Neural cell (in vitro differentiated cells): ENCODE measurements at regions not wholly inside any gene's neighbourhood (a gene's known extent, or its start where the extent isn't known, plus 50 kb on each side); places are given as distances from the start of the nearest gene placed in this dataset.
A peak's percentile ranks its signal among the peaks of the same experiment; 100 is the strongest.

Source experiments
- H2AFZ ChIP-seq: fragments of 200-600, 300-800 bp; sonication (generic), shearing (Covaris generic); 2 replicates; pipeline ENCODE4 v1.6.0; 2014; ENCODE audit warnings: low read depth, mild to moderate bottlenecking, antibody characterized with exemption, low read length, moderate library complexity
- H3F3A ChIP-seq: fragments of 200-600 bp; shearing (Covaris generic); 2 replicates; pipeline ENCODE4 v1.6.1; 2016; ENCODE audit warnings: mild to moderate bottlenecking, moderate library complexity, mixed read lengths, antibody characterized with exemption, low read length; ENCODE audit not compliant: insufficient read depth, poor library complexity, severe bottlenecking
- H3K27ac ChIP-seq: fragments of 200-600, 300-800 bp; sonication (generic), shearing (Covaris generic); 2 replicates; pipeline ENCODE4 v1.5.1; 2014; ENCODE audit warnings: mild to moderate bottlenecking, low read length, moderate library complexity
- H3K27me3 ChIP-seq: fragments of 300-800, 200-600 bp; sonication (generic), shearing (Covaris generic); 2 replicates; pipeline ENCODE4 v1.6.0; 2014; ENCODE audit warnings: mild to moderate bottlenecking, low read depth, low read length, moderate library complexity; ENCODE audit not compliant: insufficient read depth
- H3K36me3 ChIP-seq: fragments of 300-800, 200-600 bp; sonication (generic), shearing (Covaris generic); 2 replicates; pipeline ENCODE4 v1.5.1; 2014; ENCODE audit warnings: mild to moderate bottlenecking, antibody characterized with exemption, low read length, moderate library complexity; ENCODE audit not compliant: insufficient read depth
- H3K4me2 ChIP-seq: fragments of 300-800, 200-600 bp; sonication (generic), shearing (Covaris generic); 2 replicates; pipeline ENCODE4 v1.6.0; 2014; ENCODE audit warnings: mild to moderate bottlenecking, low read length
- H3K4me3 ChIP-seq: fragments of 300-800, 200-600 bp; sonication (generic), shearing (Covaris generic); 2 replicates; pipeline ENCODE4 v1.5.1; 2014; ENCODE audit warnings: mild to moderate bottlenecking, low read length, moderate library complexity
- H3K79me2 ChIP-seq: fragments of 200-600 bp; shearing (Covaris generic); replicated peaks from 2 replicates; pipeline ENCODE4 v1.6.0; 2014; ENCODE audit warnings: mild to moderate bottlenecking, low read length, moderate library complexity; ENCODE audit not compliant: insufficient read depth
- H3K9ac ChIP-seq: fragments of 300-800, 200-600 bp; sonication (generic), shearing (Covaris generic); 2 replicates; pipeline ENCODE4 v1.6.1; 2016; ENCODE audit warnings: mild to moderate bottlenecking, low read length, mixed read lengths
- H3K9me2 ChIP-seq: fragments of 200-600 bp; shearing (Covaris generic); 2 replicates; pipeline ENCODE4 v1.6.1; 2016; ENCODE audit warnings: mild to moderate bottlenecking, low read length, mixed read lengths; ENCODE audit not compliant: insufficient read depth
- H3K9me3 ChIP-seq: fragments of 200-600, 300-800 bp; sonication (generic), shearing (Covaris generic); 2 replicates; pipeline ENCODE4 v1.6.1; 2016; ENCODE audit warnings: mild to moderate bottlenecking, mixed run types, low read length, moderate library complexity, mixed read lengths
- H4K20me1 ChIP-seq: fragments of 200-600 bp; shearing (Covaris generic); 2 replicates; pipeline ENCODE4 v1.6.1; 2016; ENCODE audit warnings: mild to moderate bottlenecking, mixed run types; ENCODE audit not compliant: insufficient read depth
- EP300 ChIP-seq: fragments of 450-650 bp; conservative IDR thresholded peaks from 2 replicates; pipeline ENCODE4 v1.6.1; 2014; ENCODE audit warnings: antibody characterized with exemption, mild to moderate bottlenecking, moderate library complexity; ENCODE audit not compliant: poor library complexity, severe bottlenecking
- EZH2 ChIP-seq: fragments of 200-600, 300-800 bp; shearing (Covaris generic), sonication (generic); IDR thresholded peaks from 2 replicates; pipeline ENCODE4 v1.6.1; 2014; ENCODE audit warnings: antibody characterized with exemption, low read length, borderline replicate concordance, mild to moderate bottlenecking; ENCODE audit not compliant: insufficient read depth, poor library complexity, severe bottlenecking
- MXI1 ChIP-seq: fragments of 450-650 bp; conservative IDR thresholded peaks from 2 replicates; pipeline ENCODE4 v1.6.1; 2014; ENCODE audit warnings: antibody characterized with exemption, mild to moderate bottlenecking; ENCODE audit not compliant: poor library complexity, severe bottlenecking
- POLR2AphosphoS5 ChIP-seq: IDR thresholded peaks from 2 replicates; pipeline ENCODE4 v1.6.1; 2012
- RAD21 ChIP-seq: fragments of 450-650 bp; conservative IDR thresholded peaks from 2 replicates; pipeline ENCODE4 v1.6.1; 2014; ENCODE audit warnings: antibody characterized with exemption, mild to moderate bottlenecking, moderate library complexity
- SMC3 ChIP-seq: fragments of 450-650 bp; conservative IDR thresholded peaks from 2 replicates; pipeline ENCODE4 v1.6.1; 2014; ENCODE audit warnings: antibody characterized with exemption, mild to moderate bottlenecking, moderate library complexity; ENCODE audit not compliant: poor library complexity
- TAF1 ChIP-seq: IDR thresholded peaks from 2 replicates; pipeline ENCODE4 v1.6.1; 2012; ENCODE audit warnings: low read depth
- TF ChIP-seq, protein P1 (sequence below): IDR thresholded peaks from 2 replicates; pipeline ENCODE4 v1.6.1; 2012; ENCODE audit warnings: borderline replicate concordance
- TF ChIP-seq, protein P2 (sequence below): fragments of 450-650 bp; IDR thresholded peaks from 2 replicates; pipeline ENCODE4 v1.5.1; 2014; ENCODE audit warnings: antibody characterized with exemption, mild to moderate bottlenecking, moderate library complexity; ENCODE audit not compliant: poor library complexity, severe bottlenecking

DNA sequence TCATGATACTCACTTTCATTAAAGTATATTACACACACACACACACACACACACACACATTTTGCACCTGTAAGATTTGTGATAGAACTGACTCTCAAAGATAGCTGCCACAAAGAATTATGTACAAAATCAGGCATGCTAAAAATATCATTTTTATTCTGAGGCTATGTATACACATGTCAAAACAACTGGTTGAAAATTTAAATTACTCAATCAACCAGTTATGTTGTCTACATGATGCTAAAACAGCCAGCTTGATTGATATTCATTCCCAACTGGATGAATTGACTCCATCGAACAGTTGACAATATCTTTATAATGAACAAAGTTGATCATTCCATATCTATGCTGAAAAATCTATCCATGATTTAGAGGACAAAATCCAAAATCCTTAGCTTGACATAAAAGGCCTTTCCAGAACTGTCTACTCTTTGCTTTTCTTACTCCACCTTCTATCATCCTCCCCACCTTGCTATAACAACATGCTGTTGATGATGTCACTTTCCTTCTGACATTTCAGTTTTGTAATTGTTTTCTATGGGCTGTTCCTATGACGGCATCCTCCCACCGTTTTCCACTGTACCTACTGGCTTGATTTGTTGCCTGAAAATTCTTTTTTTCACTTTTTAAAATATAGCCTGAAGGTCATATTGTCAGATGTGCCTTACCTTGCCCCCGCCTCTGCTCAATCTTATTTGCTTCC is 321.5 kb upstream of the OLFM3 start:
- H3F3A ChIP-seq: no peaks in the 10 kb centered on the region
- no peak overlapping the region for H3K9ac ChIP-seq
- H3K9me2 ChIP-seq: no peaks in the 10 kb centered on the region
- H3K4me3 ChIP-seq: no peak overlapping the region
- H2AFZ ChIP-seq: no peak overlapping the region
- H3K36me3 ChIP-seq: no peaks in the 10 kb centered on the region
- H3K27ac ChIP-seq: no peak overlapping the region
- no peaks in the 10 kb centered on the region for H4K20me1 ChIP-seq
- TF ChIP-seq, protein P1, sequence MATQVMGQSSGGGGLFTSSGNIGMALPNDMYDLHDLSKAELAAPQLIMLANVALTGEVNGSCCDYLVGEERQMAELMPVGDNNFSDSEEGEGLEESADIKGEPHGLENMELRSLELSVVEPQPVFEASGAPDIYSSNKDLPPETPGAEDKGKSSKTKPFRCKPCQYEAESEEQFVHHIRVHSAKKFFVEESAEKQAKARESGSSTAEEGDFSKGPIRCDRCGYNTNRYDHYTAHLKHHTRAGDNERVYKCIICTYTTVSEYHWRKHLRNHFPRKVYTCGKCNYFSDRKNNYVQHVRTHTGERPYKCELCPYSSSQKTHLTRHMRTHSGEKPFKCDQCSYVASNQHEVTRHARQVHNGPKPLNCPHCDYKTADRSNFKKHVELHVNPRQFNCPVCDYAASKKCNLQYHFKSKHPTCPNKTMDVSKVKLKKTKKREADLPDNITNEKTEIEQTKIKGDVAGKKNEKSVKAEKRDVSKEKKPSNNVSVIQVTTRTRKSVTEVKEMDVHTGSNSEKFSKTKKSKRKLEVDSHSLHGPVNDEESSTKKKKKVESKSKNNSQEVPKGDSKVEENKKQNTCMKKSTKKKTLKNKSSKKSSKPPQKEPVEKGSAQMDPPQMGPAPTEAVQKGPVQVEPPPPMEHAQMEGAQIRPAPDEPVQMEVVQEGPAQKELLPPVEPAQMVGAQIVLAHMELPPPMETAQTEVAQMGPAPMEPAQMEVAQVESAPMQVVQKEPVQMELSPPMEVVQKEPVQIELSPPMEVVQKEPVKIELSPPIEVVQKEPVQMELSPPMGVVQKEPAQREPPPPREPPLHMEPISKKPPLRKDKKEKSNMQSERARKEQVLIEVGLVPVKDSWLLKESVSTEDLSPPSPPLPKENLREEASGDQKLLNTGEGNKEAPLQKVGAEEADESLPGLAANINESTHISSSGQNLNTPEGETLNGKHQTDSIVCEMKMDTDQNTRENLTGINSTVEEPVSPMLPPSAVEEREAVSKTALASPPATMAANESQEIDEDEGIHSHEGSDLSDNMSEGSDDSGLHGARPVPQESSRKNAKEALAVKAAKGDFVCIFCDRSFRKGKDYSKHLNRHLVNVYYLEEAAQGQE: no peak
- no peak for TF ChIP-seq TAF1
- TF ChIP-seq, protein P2, sequence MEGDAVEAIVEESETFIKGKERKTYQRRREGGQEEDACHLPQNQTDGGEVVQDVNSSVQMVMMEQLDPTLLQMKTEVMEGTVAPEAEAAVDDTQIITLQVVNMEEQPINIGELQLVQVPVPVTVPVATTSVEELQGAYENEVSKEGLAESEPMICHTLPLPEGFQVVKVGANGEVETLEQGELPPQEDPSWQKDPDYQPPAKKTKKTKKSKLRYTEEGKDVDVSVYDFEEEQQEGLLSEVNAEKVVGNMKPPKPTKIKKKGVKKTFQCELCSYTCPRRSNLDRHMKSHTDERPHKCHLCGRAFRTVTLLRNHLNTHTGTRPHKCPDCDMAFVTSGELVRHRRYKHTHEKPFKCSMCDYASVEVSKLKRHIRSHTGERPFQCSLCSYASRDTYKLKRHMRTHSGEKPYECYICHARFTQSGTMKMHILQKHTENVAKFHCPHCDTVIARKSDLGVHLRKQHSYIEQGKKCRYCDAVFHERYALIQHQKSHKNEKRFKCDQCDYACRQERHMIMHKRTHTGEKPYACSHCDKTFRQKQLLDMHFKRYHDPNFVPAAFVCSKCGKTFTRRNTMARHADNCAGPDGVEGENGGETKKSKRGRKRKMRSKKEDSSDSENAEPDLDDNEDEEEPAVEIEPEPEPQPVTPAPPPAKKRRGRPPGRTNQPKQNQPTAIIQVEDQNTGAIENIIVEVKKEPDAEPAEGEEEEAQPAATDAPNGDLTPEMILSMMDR: no peak
- peak; percentile 82 for TF ChIP-seq POLR2AphosphoS5
- no peak for TF ChIP-seq MXI1
- TF ChIP-seq SMC3: no peak
- no peak for TF ChIP-seq EZH2
- TF ChIP-seq RAD21: no peak
- TF ChIP-seq EP300: peak; percentile 82
- no peaks in the 10 kb centered on the region for H3K79me2 ChIP-seq
- H3K27me3 ChIP-seq: no peaks in the 10 kb centered on the region
- H3K4me2 ChIP-seq: no peak overlapping the region
- H3K9me3 ChIP-seq: no peaks in the 10 kb centered on the region

DNA sequence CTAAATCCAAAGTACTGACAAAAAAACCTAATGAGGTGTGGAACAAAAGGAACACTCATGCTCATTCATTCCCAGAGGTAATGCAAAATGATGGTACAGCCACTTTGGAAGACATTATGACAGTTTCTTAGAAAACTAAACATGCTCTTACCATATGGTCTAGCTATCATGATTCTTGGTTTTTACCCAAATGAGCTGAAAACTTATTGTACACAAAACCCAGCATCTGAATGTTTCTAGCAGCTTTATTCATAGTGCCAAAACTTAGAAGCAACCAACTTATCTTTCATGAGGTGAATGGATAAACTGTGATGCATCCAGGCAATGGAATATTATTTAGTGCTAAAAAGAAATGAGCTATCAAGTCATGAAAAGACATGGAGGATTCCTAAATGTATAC is 318.4 kb upstream of the OLFM3 start:
- no peak overlapping the region for H3K4me2 ChIP-seq
- H3K9ac ChIP-seq: no peak overlapping the region
- H3K27me3 ChIP-seq: no peaks in the 10 kb centered on the region
- no peak overlapping the region for H3K4me3 ChIP-seq
- no peak overlapping the region for H3K27ac ChIP-seq
- H3K36me3 ChIP-seq: no peaks in the 10 kb centered on the region
- TF ChIP-seq, protein P1: no peak
- TF ChIP-seq EP300 (no peak), EZH2 (no peak)
- no peaks in the 10 kb centered on the region for H3K9me2 ChIP-seq
- H3K9me3 ChIP-seq: no peaks in the 10 kb centered on the region
- no peak overlapping the region for H2AFZ ChIP-seq
- H3F3A ChIP-seq: no peaks in the 10 kb centered on the region
- no peaks in the 10 kb centered on the region for H4K20me1 ChIP-seq
- H3K79me2 ChIP-seq: no peaks in the 10 kb centered on the region
